Progenitor cell of endocrine pancreas (in vitro differentiated cells): ENCODE measurements at regions not wholly inside any gene's neighbourhood (a gene's known extent, or its start where the extent isn't known, plus 50 kb on each side); places are given as distances from the start of the nearest gene placed in this dataset.
"Not testable (repeated sequence)": the region's sequence is repeated elsewhere in the genome, so short reads cannot be mapped to it uniquely, and the experiment has no call there.

Experiments
- DNase-seq: peaks from one replicate; pipeline ENCODE4 v3.0.0; 2021; ENCODE audit warnings: low spot score; ENCODE audit not compliant: unreplicated experiment
- H3K27ac Mint-ChIP-seq: 2 replicates; pipeline ENCODE4 v1.8.0; 2021; ENCODE audit warnings: mild to moderate bottlenecking, moderate library complexity, mixed read lengths
- H3K27me3 Mint-ChIP-seq: 2 replicates; pipeline ENCODE4 v1.8.0; 2021; ENCODE audit warnings: mixed read lengths
- H3K36me3 Mint-ChIP-seq: 2 replicates; pipeline ENCODE4 v1.8.0; 2022; ENCODE audit warnings: mixed read lengths; ENCODE audit not compliant: insufficient read depth
- H3K4me1 Mint-ChIP-seq: 2 replicates; pipeline ENCODE4 v1.8.0; 2021; ENCODE audit warnings: low read depth, mixed read lengths
- H3K4me3 Mint-ChIP-seq: 2 replicates; pipeline ENCODE4 v1.8.0; 2021; ENCODE audit warnings: low read depth, mild to moderate bottlenecking, moderate library complexity, mixed read lengths
- H3K9me3 Mint-ChIP-seq: 2 replicates; pipeline ENCODE4 v1.8.0; 2021; ENCODE audit warnings: low read depth, mixed read lengths
- CTCF ChIP-seq: fragments of 200-600 bp; sonication (generic); IDR thresholded peaks from one replicate; pipeline ENCODE4 v1.5.0; 2021; ENCODE audit warnings: antibody characterized with exemption, mild to moderate bottlenecking; ENCODE audit not compliant: unreplicated experiment

DNA sequence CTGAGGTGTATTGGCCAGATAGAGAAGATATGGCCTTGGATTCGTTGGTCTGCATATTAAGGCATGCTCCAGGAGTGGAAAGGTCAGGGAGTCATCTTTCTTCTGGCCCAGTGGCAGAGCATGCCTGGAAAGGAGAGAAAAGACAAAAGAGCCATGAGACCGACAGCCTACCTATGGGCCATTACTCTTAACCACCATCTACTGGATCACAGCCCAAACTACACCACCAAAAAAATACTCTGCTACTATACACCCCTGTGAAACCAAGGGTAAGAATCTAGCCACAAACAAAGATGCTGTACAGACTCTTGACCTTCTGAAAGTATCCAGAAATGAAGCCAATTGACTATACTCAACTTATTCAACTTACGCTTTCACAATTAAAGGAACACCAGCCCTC, 96.1 kb upstream of the PLSCR5 start:
- DNase-seq = no peak
- Mint-ChIP-seq H3K27ac (no peak overlapping the region), H3K36me3 (no peaks in the 10 kb centered on the region), H3K4me1 (no peaks in the 10 kb centered on the region), H3K9me3 (no peaks in the 10 kb centered on the region), H3K27me3 (no peaks in the 10 kb centered on the region), H3K4me3 (no peak overlapping the region)
- TF ChIP-seq CTCF = no peak

GRCh38 chr3:146700025-146700424, 94.9 kb upstream of the PLSCR5 start:
- H3K27ac Mint-ChIP-seq, H3K4me1 Mint-ChIP-seq, H3K27me3 Mint-ChIP-seq, H3K36me3 Mint-ChIP-seq, H3K9me3 Mint-ChIP-seq, DNase-seq, H3K4me3 Mint-ChIP-seq: not testable (repeated sequence)

DNA sequence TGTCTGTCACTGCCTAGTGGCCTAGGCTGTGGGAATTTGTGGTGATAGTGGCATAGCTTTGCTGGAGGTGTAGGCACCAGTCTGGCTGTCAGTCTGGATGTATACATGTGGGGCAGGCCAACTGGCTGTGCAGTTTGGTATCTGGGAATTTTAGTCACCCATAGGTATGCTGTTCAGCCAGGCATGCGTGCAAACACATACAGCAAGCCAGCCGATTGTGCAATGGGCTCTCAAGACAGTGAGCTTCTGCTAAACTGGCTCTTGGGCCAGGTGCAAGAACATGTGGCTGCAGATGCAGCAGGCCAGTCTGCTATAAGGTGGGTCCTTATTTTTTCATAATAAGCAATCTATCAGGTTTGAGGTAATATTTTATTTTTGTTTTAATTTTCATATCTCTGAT, 87.1 kb upstream of the PLSCR5 start:
- H3K27me3 Mint-ChIP-seq = no peaks in the 10 kb centered on the region
- H3K9me3 Mint-ChIP-seq = peaks cover 15% of the 10 kb centered on the region
- no peak for DNase-seq
- no peak for TF ChIP-seq CTCF
- no peak overlapping the region for H3K27ac Mint-ChIP-seq
- H3K4me1 Mint-ChIP-seq = no peaks in the 10 kb centered on the region
- no peak overlapping the region for H3K4me3 Mint-ChIP-seq
- no peaks in the 10 kb centered on the region for H3K36me3 Mint-ChIP-seq

DNA sequence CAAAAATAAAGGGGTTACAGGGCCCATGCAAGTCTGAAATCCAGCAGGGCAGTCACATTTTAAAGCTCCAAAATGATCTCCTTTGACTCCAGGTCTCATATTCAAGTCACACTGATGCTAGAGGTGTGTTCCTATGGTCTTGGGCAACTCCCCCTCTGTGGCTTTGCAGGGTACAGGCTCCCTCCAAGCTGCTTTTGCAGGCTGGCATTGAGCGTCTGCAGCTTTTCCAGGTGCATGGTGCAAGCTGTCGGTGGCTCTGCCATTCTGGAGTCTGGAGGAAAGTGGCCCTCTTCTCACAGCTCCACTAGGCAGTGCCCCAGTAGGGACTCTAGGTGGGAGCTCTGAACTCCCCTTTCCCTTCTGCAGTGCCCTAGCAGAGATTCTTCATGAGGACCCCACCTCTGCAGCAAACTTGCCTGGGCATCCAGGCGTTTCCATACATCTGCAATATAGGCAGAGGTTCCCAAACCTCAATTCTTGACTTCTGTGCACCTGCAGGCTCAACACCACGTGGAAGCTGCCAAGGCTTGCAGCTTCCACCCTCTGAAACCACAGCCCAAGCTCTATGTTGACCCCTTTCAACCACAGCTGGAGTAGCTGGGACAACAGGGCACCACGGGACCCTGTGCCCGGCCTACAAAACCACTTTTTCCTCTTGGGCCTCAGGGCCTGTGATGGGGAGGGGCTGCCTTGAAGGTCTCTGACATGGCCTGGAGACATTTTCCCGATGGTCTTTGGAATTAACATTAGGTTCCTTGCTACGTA, 80.1 kb upstream of the PLSCR5 start:
- Mint-ChIP-seq H3K9me3 (peaks cover 5% of the 10 kb centered on the region), H3K27me3 (no peaks in the 10 kb centered on the region), H3K36me3 (no peaks in the 10 kb centered on the region), H3K4me1 (peaks cover 4% of the 10 kb centered on the region), H3K4me3 (no peak overlapping the region), H3K27ac (no peak overlapping the region)
- no peak for TF ChIP-seq CTCF
- no peak for DNase-seq

DNA sequence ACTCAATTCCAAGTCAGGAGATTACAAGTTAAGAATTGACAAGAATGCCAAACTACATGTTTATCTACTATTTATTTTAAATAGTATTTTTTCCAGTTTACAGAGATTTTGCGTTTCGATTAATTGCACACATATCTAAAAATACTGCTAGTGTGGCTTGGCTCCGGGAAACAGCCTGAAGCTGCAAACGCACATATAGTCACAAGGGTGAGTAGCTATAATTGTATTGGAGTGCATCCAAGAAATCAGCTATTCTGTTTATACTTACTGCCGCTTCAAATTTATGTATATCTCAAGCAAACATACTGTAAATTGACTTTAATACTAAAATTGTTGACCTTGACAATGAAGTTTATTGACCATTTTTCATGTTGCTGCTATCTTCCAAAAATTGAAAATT, 77.0 kb upstream of the PLSCR5 start:
- Mint-ChIP-seq H3K27me3 (no peaks in the 10 kb centered on the region), H3K4me1 (peaks cover 4% of the 10 kb centered on the region)
- TF ChIP-seq CTCF = no peak

DNA sequence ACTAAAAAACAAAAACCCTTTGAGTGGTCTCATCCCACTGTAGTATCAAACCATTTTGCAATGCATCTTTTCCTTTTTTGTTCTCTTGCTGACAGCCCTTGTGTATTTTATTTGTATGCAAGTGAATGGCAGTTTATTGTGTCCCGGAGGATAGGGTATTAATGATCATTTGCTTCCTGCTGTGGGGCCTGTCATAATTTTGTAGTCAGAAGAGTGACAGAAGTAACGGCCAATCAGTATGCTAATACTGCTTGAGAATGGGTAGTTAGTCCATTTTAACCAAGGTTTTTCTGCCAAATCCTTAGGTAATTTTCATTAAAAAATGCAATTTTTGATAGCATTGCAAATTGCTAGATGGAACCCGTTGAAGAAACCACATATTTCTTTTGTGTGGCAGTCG, 75.5 kb upstream of the PLSCR5 start:
- TF ChIP-seq CTCF = no peak
- no peak for DNase-seq
- Mint-ChIP-seq H3K9me3 (no peaks in the 10 kb centered on the region), H3K4me3 (no peak overlapping the region), H3K36me3 (no peaks in the 10 kb centered on the region), H3K4me1 (peaks cover 4% of the 10 kb centered on the region), H3K27me3 (no peaks in the 10 kb centered on the region), H3K27ac (no peak overlapping the region)

More for the DNA sequence above, 77.0 kb upstream of the PLSCR5 start:
- no peak for DNase-seq
- Mint-ChIP-seq H3K9me3 (peaks cover 5% of the 10 kb centered on the region), H3K4me3 (no peak overlapping the region), H3K27ac (no peak overlapping the region), H3K36me3 (no peaks in the 10 kb centered on the region)
